ENCODE measurements at regions not wholly inside any gene's neighbourhood (a gene's known extent, or its start where the extent isn't known, plus 50 kb on each side); places are given as distances from the start of the nearest gene placed in this dataset.
"Not testable (repeated sequence)": the region's sequence is repeated elsewhere in the genome, so short reads cannot be mapped to it uniquely, and the experiment has no call there.

DNA sequence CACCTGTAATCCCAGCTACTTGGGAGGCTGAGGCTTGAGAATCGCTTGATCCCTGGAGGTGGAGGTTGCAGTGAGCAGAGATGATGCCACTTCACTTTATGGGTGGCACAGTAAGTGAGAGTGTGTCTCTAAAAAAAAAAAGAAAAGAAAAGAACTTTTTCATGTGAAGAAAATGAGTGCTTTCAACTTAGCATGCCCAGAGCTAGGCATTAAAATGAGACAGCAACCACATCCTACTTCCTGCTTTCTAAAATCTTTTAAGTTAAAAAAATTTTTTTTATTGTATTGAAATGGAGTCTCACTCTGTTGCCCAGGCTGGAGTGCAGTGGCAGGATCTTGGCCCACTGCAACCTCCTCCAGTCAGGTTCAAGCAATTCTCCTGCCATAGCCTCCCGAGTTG lies 170.4 kb upstream of the NOTCH2NLA start:
- TF ChIP-seq CTCF (IDR thresholded peaks at IDR 0.05; ENCODE audit: low read length); EZH2 (IDR thresholded peaks at IDR 0.05; ENCODE audit: borderline replicate concordance, low read length): not testable (repeated sequence)
